SK-N-MC (cell line): ENCODE measurements at regions not wholly inside any gene's neighbourhood (a gene's known extent, or its start where the extent isn't known, plus 50 kb on each side); places are given as distances from the start of the nearest gene placed in this dataset.

Experiments
- EZH2 ChIP-seq: fragments of 200-600 bp; sonication (generic); IDR thresholded peaks from one replicate; pipeline ENCODE4 v1.6.1; 2017; ENCODE audit warnings: antibody characterized with exemption
- FOXP2 ChIP-seq: optimal IDR thresholded peaks from 2 replicates; pipeline ENCODE3; 2011; ENCODE audit warnings: mild to moderate bottlenecking, moderate library complexity; ENCODE audit not compliant: insufficient read depth; ENCODE audit errors: extremely low read length, control extremely low read depth
- POLR2AphosphoS5 ChIP-seq: IDR thresholded peaks from 2 replicates; pipeline ENCODE4 v1.6.1; 2012; ENCODE audit warnings: mild to moderate bottlenecking, low read depth, low read length, borderline replicate concordance

DNA sequence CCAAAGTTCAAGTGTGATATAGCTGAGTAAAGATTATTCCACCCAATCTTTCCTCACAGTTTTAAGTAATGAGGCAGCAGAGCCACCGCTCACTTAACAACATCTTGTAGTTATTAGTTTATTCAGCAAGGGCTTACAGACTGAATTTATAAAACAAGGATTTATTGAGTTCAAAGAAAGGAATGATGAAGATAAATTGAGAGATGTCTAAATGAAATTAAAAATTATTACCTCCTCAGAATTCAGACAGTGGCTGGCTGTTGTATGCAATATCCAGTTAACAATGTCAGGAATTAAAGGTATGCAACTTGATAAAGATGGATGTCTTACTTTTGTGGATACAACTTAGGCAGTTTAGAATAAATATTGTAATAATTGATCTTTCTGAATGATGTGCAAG lies 927.3 kb upstream of the CDH2 start:
- TF ChIP-seq POLR2AphosphoS5 (no peak), EZH2 (no peak), FOXP2 (no peak)
